ENCODE measurements at regions not wholly inside any gene's neighbourhood (a gene's known extent, or its start where the extent isn't known, plus 50 kb on each side); places are given as distances from the start of the nearest gene placed in this dataset.
"Not testable (repeated sequence)": the region's sequence is repeated elsewhere in the genome, so short reads cannot be mapped to it uniquely, and the experiment has no call there.

- intact Hi-C loops (cut with DNase I), result no loop called here
- Histone ChIP-seq H3K36me3 (replicated peaks in 1 of 2) (no peaks in the 10 kb centered on the region), H3K4me1 (replicated peaks in 1 of 2) (no peaks in the 10 kb centered on the region), H3K9me3 (replicated peaks in 1 of 3) (no peaks in the 10 kb centered on the region), H3K27ac (no peak overlapping the region), H3K4me3 (no peak overlapping the region), H3K27me3 (no peaks in the 10 kb centered on the region)
- no peak for DNase-seq
- TF ChIP-seq CTCF (IDR thresholded peaks at IDR 0.05), result no peak
- TF ChIP-seq POLR2A (IDR thresholded peaks at IDR 0.05), result no peak
These were observed 54.3 kb upstream of the ERO1B start for GRCh38 chr1:236336084-236336483.

- DNase-seq; H3K9me3 ChIP-seq (replicated peaks in 1 of 3); H3K27ac ChIP-seq; H3K4me3 ChIP-seq; H3K36me3 ChIP-seq (replicated peaks in 1 of 2); intact Hi-C loops (cut with DNase I); H3K4me1 ChIP-seq (replicated peaks in 1 of 2); H3K27me3 ChIP-seq: not testable (repeated sequence)
- 85 to 90% (median 87%) methylated on average over 6 of the region's 6 CpGs for WGBS, 4 donors
These were observed 53.9 kb upstream of the ERO1B start for GRCh38 chr1:236335633-236336032.

GRCh38 chr1:236334893-236335545, 53.3 kb upstream of the ERO1B start:
- intact Hi-C loops (cut with DNase I), result no loop called here
- Histone ChIP-seq H3K9me3 (replicated peaks in 1 of 3) (no peaks in the 10 kb centered on the region), H3K27ac (no peak overlapping the region), H3K27me3 (no peaks in the 10 kb centered on the region), H3K4me3 (no peak overlapping the region), H3K36me3 (replicated peaks in 1 of 2) (no peaks in the 10 kb centered on the region), H3K4me1 (replicated peaks in 1 of 2) (no peaks in the 10 kb centered on the region)
- DNase-seq, result no peak
- TF ChIP-seq POLR2A (IDR thresholded peaks at IDR 0.05) (no peak), CTCF (IDR thresholded peaks at IDR 0.05) (no peak)
- WGBS, 4 donors, result 70 to 83% (median 75%) methylated on average over 8 to 10 of the region's 10 CpGs

- Histone ChIP-seq H3K27ac (no peak overlapping the region), H3K4me1 (replicated peaks in 1 of 2) (no peaks in the 10 kb centered on the region), H3K36me3 (replicated peaks in 1 of 2) (no peaks in the 10 kb centered on the region), H3K4me3 (no peak overlapping the region), H3K9me3 (replicated peaks in 1 of 3) (no peaks in the 10 kb centered on the region), H3K27me3 (no peaks in the 10 kb centered on the region)
- WGBS, 4 donors, result 68 to 77% (median 70%) methylated on average over 15 to 16 of the region's 16 CpGs
- TF ChIP-seq CTCF (IDR thresholded peaks at IDR 0.05) (no peak), POLR2A (IDR thresholded peaks at IDR 0.05) (no peak)
- intact Hi-C loops (cut with DNase I), result no loop called here
- peak in 1 of 7 donors; percentile 16 for DNase-seq
These were observed 50.5 kb upstream of the ERO1B start for GRCh38 chr1:236332092-236332758.
